ENCODE measurements at regions not wholly inside any gene's neighbourhood (a gene's known extent, or its start where the extent isn't known, plus 50 kb on each side); places are given as distances from the start of the nearest gene placed in this dataset.

DNA sequence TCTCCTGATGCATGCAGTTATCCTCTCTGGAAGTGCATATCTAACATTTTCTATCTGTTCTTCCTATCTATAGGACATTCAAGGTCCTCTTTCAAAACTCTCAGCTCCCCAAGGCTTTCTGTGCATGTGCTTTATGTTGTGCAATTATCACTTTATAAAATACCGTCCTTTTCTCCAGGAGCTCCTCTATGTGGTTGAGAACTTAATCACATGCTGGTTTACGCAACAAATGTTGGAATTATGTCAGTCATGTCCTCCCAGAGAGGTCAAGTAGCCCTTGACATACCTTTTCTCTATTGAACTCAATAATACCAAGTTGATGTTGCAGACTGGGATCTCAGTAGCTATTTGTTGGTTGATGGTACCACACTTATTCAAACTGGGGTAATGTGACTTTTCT lies 388.4 kb downstream of the BTBD3 start:
- no peak overlapping the region for H3K4me3 ChIP-seq (replicated peaks; ENCODE audit: low read depth, low read length)
- TF ChIP-seq, protein P1, sequence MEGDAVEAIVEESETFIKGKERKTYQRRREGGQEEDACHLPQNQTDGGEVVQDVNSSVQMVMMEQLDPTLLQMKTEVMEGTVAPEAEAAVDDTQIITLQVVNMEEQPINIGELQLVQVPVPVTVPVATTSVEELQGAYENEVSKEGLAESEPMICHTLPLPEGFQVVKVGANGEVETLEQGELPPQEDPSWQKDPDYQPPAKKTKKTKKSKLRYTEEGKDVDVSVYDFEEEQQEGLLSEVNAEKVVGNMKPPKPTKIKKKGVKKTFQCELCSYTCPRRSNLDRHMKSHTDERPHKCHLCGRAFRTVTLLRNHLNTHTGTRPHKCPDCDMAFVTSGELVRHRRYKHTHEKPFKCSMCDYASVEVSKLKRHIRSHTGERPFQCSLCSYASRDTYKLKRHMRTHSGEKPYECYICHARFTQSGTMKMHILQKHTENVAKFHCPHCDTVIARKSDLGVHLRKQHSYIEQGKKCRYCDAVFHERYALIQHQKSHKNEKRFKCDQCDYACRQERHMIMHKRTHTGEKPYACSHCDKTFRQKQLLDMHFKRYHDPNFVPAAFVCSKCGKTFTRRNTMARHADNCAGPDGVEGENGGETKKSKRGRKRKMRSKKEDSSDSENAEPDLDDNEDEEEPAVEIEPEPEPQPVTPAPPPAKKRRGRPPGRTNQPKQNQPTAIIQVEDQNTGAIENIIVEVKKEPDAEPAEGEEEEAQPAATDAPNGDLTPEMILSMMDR (IDR thresholded peaks at IDR 0.05; ENCODE audit: insufficient read depth, low read length, poor library complexity, severe bottlenecking): no peak
- H3K36me3 ChIP-seq (ENCODE audit: control insufficient read depth, insufficient read depth, low read length): no peaks in the 10 kb centered on the region
- no peak for DNase-seq (ENCODE audit: extremely low read depth, insufficient read length)
- H3K27me3 ChIP-seq (replicated peaks; ENCODE audit: control insufficient read depth, insufficient read depth, low read length): no peaks in the 10 kb centered on the region

DNA sequence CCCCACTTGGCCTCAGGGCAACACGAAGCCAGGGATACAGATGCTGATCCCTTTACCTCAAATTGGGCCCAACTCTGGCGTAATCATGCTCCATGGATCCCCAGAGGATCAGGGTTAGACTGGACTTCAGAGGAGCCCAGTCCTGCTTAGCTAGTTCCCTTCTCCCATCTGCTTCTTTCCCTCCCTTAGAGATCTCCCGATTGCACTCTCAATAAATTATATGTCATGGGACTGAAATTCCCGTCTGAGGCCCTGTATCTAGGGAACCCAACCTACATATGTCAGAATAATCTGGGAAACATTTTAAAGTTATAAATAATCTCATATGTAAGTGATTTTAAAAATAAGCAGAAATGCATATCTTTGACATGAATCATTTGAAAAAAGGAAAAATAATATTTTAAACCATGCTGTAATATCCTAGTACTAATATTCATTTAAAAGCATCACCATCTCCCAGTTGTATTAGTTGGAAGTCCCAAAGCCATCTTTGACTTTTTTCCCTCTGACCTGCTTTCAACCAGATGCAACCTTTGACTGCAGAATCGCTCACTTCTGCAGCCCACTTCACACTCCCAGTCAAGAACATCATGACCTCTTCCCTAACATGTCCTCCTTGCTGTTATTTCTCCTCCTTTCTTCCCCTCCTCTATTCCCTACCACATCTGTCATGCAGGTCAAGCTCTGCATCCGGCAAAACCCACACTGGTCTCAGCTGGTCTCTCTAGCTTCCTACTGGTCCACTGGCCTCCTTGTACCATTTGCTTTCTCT lies 393.6 kb downstream of the BTBD3 start:
- DNase-seq (ENCODE audit: extremely low read depth, insufficient read length): no peak
- H3K36me3 ChIP-seq (ENCODE audit: control insufficient read depth, insufficient read depth, low read length): no peaks in the 10 kb centered on the region
- TF ChIP-seq, protein P1 (IDR thresholded peaks at IDR 0.05; ENCODE audit: insufficient read depth, low read length, poor library complexity, severe bottlenecking): no peak
- no peak overlapping the region for H3K4me3 ChIP-seq (replicated peaks; ENCODE audit: low read depth, low read length)
- no peaks in the 10 kb centered on the region for H3K27me3 ChIP-seq (replicated peaks; ENCODE audit: control insufficient read depth, insufficient read depth, low read length)

DNA sequence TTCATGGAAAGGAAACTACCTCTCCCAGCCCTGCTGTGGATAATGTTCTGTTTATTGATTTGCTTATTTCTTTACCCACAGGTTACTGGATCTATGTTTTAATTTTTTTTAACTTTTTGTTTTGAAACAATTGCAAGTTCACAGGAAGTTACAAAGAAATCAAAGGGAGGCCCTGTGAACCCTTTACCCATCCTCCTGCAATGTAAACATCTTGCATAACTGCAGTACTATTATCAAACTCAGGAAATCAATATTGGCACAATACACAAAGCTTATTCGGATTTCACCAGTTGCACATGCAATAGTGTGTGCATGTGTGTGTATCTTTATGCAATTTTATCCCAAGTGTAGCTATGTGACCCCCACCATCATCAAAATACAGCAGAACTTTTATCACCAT lies 398.0 kb downstream of the BTBD3 start:
- no peak for DNase-seq (ENCODE audit: extremely low read depth, insufficient read length)
- Histone ChIP-seq H3K36me3 (ENCODE audit: control insufficient read depth, insufficient read depth, low read length) (no peaks in the 10 kb centered on the region), H3K4me3 (replicated peaks; ENCODE audit: low read depth, low read length) (no peak overlapping the region), H3K27me3 (replicated peaks; ENCODE audit: control insufficient read depth, insufficient read depth, low read length) (no peaks in the 10 kb centered on the region)
- TF ChIP-seq, protein P1 (IDR thresholded peaks at IDR 0.05; ENCODE audit: insufficient read depth, low read length, poor library complexity, severe bottlenecking): no peak

DNA sequence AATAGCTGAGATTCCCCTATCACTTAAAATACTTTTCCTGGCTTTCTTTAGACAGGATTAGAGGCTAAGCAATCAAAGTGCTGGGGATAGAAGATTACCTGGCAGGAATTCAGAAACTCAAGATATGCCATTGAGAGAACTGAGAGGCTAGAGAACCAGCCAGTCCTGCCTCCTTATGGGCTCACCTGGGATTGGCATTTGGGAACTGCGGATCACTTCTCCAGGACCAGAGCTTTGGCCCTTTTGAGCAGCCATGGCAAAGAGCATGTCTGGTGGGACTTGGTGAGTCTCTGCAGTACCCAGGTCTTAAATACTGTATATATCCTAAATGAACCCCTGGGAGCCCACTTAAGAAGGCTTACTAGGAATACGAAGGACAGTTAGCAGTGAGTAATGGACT lies 399.1 kb downstream of the BTBD3 start:
- TF ChIP-seq, protein P1 (IDR thresholded peaks at IDR 0.05; ENCODE audit: insufficient read depth, low read length, poor library complexity, severe bottlenecking): no peak
- no peak for DNase-seq (ENCODE audit: extremely low read depth, insufficient read length)
- Histone ChIP-seq H3K4me3 (replicated peaks; ENCODE audit: low read depth, low read length) (no peak overlapping the region), H3K36me3 (ENCODE audit: control insufficient read depth, insufficient read depth, low read length) (no peaks in the 10 kb centered on the region), H3K27me3 (replicated peaks; ENCODE audit: control insufficient read depth, insufficient read depth, low read length) (no peaks in the 10 kb centered on the region)

DNA sequence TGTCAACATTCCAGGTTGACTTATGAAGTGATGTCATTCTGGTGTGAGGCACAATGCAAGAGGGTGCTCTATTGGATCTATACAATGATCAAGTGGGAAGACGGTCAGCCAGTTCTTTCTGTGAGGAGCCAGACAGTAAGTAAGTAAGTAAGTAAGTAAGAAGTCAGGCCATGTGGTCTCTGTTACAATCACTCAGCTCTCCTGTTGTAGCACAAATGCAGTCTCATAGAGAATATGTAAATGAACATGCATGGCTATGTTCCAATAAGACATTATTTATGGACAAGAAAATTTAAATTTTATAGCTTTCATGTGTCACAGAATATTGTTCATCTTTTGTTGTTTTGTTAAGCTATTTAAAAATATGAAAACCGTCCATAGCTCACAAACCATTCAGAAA lies 399.7 kb downstream of the BTBD3 start:
- no peak for DNase-seq (ENCODE audit: extremely low read depth, insufficient read length)
- no peak overlapping the region for H3K4me3 ChIP-seq (replicated peaks; ENCODE audit: low read depth, low read length)
- no peaks in the 10 kb centered on the region for H3K36me3 ChIP-seq (ENCODE audit: control insufficient read depth, insufficient read depth, low read length)
- TF ChIP-seq, protein P1 (IDR thresholded peaks at IDR 0.05; ENCODE audit: insufficient read depth, low read length, poor library complexity, severe bottlenecking): no peak
- no peaks in the 10 kb centered on the region for H3K27me3 ChIP-seq (replicated peaks; ENCODE audit: control insufficient read depth, insufficient read depth, low read length)

DNA sequence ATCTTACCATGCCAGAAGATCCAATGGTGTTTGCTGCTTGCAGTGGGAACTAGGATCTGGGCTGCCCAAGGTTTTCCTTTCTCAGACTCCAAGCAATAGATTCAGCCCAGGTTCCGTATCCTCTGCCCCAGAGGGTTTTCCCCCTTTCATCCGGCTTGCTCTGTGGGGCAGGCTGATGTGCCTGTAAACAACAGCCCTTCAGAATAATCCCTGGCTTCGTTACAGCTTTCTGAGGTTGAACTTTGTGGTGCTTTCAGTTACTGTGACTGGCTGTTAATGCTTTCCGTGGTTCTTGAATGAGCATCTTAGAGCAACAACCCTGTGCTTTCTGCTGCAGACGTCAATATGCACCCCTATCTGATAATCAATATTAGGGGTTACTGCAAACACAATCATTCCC lies 400.4 kb downstream of the BTBD3 start:
- Histone ChIP-seq H3K27me3 (replicated peaks; ENCODE audit: control insufficient read depth, insufficient read depth, low read length) (no peaks in the 10 kb centered on the region), H3K4me3 (replicated peaks; ENCODE audit: low read depth, low read length) (no peak overlapping the region), H3K36me3 (ENCODE audit: control insufficient read depth, insufficient read depth, low read length) (no peaks in the 10 kb centered on the region)
- no peak for DNase-seq (ENCODE audit: extremely low read depth, insufficient read length)
- TF ChIP-seq, protein P1 (IDR thresholded peaks at IDR 0.05; ENCODE audit: insufficient read depth, low read length, poor library complexity, severe bottlenecking): no peak

Measured in GM06990 (cell line).